Kidney epithelial cell (primary cell): ENCODE measurements at regions not wholly inside any gene's neighbourhood (a gene's known extent, or its start where the extent isn't known, plus 50 kb on each side); places are given as distances from the start of the nearest gene placed in this dataset.
"Not testable (repeated sequence)": the region's sequence is repeated elsewhere in the genome, so short reads cannot be mapped to it uniquely, and the experiment has no call there.

Experiments
- DNase-seq: peaks from one replicate; pipeline ENCODE4 v3.0.0-alpha.2; 2010; ENCODE audit warnings: low read depth
- H3K27me3 ChIP-seq: 2 replicates; pipeline ENCODE4 v1.6.0; 2011; ENCODE audit warnings: low read length; ENCODE audit not compliant: control insufficient read depth, insufficient read depth
- H3K36me3 ChIP-seq: 2 replicates; pipeline ENCODE4 v1.5.1; 2011; ENCODE audit warnings: low read length; ENCODE audit not compliant: control insufficient read depth, insufficient read depth
- H3K4me3 ChIP-seq: 2 replicates; pipeline ENCODE4 v1.5.1; 2011; ENCODE audit warnings: low read depth, mild to moderate bottlenecking, control low read depth, low read length
- TF ChIP-seq, protein P1 (sequence below): IDR thresholded peaks from 2 replicates; pipeline ENCODE4 v1.5.1; 2011; ENCODE audit warnings: mild to moderate bottlenecking, moderate library complexity, low read length, control low read depth, inconsistent platforms; ENCODE audit not compliant: insufficient read depth, poor library complexity, severe bottlenecking

- TF ChIP-seq, protein P1, sequence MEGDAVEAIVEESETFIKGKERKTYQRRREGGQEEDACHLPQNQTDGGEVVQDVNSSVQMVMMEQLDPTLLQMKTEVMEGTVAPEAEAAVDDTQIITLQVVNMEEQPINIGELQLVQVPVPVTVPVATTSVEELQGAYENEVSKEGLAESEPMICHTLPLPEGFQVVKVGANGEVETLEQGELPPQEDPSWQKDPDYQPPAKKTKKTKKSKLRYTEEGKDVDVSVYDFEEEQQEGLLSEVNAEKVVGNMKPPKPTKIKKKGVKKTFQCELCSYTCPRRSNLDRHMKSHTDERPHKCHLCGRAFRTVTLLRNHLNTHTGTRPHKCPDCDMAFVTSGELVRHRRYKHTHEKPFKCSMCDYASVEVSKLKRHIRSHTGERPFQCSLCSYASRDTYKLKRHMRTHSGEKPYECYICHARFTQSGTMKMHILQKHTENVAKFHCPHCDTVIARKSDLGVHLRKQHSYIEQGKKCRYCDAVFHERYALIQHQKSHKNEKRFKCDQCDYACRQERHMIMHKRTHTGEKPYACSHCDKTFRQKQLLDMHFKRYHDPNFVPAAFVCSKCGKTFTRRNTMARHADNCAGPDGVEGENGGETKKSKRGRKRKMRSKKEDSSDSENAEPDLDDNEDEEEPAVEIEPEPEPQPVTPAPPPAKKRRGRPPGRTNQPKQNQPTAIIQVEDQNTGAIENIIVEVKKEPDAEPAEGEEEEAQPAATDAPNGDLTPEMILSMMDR, result no peak
- DNase-seq, result no peak
- no peaks in the 10 kb centered on the region for H3K27me3 ChIP-seq
- no peaks in the 10 kb centered on the region for H3K36me3 ChIP-seq
- H3K4me3 ChIP-seq, result no peak overlapping the region
These were observed 396.9 kb upstream of the TMTC1 start for GRCh38 chr12:30180602-30181001.

- no peak for DNase-seq
- TF ChIP-seq, protein P1, result no peak
- no peaks in the 10 kb centered on the region for H3K36me3 ChIP-seq
- H3K27me3 ChIP-seq, result no peaks in the 10 kb centered on the region
- H3K4me3 ChIP-seq, result no peak overlapping the region
These were observed 395.2 kb upstream of the TMTC1 start for GRCh38 chr12:30178916-30179315.

DNA sequence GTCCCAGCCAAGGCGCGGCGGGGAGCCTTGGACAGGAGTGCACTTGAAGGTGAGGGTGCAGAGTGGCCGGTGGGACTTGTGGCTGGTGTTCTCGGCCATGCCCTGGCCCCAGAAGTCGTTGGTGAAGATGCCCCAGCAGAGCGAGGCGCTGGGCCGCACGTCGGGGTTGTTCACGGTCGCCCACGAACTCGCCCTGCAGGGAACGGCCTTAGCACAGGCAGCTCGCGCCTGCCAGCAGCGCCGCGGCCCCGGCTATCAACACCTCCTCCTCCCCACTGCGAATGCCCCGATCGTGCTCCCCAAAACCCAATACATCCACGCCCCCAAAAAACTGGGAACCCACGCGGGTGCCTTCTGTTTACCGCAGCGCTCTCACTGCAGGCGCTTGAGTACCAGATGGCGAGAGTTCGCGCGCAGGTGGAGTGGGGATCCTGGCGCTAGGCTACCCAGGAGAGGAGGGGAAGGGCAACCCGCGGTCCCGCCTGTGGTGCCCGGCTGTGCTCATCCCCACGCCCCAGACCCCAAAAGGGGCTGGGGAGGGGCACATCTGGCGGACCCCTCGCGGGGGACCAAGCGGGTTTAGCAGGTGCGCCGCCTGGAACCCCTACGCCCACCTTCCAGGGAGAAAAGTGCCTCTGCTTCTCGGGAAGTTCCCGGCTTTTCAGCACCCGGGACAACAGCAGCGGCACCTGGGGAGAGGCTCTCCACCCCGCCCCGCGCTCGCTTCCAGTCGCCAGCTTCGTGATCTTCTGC lies 386.3 kb upstream of the TMTC1 start:
- H3K36me3 ChIP-seq, result no peaks in the 10 kb centered on the region
- no peak for DNase-seq
- no peak overlapping the region for H3K4me3 ChIP-seq
- peaks cover 19% of the 10 kb centered on the region for H3K27me3 ChIP-seq
- TF ChIP-seq, protein P1, result no peak

GRCh38 chr12:30166006-30166795 lies 382.5 kb upstream of the TMTC1 start:
- Histone ChIP-seq H3K36me3 (no peaks in the 10 kb centered on the region), H3K4me3 (no peak overlapping the region), H3K27me3 (peaks cover 19% of the 10 kb centered on the region)
- TF ChIP-seq, protein P1, result no peak
- DNase-seq, result no peak

- Histone ChIP-seq H3K27me3 (peaks cover 7% of the 10 kb centered on the region), H3K4me3 (no peak overlapping the region), H3K36me3 (no peaks in the 10 kb centered on the region)
- no peak for DNase-seq
- TF ChIP-seq, protein P1, result no peak
These were observed 380.9 kb upstream of the TMTC1 start for GRCh38 chr12:30164382-30165318.

DNA sequence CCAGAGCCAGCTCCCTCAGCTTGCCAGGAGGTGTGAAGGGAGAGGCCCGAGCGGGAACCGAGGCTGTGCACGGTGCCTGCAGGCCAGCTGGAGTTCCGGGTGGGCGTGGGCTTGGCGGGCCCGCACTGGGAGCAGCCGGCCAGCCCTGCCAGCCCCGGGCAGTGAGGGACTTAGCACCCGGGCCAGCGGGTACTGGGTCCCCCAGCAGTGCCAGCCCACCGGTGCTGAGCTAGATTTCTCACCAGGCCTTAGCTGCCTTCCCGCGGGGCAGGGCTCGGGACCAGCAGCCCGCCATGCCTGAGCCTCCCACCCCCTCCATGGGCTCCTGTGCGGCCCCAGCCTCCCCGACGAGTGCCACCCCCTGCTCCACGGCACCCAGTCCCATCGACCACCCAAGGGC lies 373.1 kb upstream of the TMTC1 start:
- not testable (repeated sequence) for H3K27me3 ChIP-seq, H3K4me3 ChIP-seq, DNase-seq, H3K36me3 ChIP-seq
